ENCODE measurements at regions not wholly inside any gene's neighbourhood (a gene's known extent, or its start where the extent isn't known, plus 50 kb on each side); places are given as distances from the start of the nearest gene placed in this dataset.

DNA sequence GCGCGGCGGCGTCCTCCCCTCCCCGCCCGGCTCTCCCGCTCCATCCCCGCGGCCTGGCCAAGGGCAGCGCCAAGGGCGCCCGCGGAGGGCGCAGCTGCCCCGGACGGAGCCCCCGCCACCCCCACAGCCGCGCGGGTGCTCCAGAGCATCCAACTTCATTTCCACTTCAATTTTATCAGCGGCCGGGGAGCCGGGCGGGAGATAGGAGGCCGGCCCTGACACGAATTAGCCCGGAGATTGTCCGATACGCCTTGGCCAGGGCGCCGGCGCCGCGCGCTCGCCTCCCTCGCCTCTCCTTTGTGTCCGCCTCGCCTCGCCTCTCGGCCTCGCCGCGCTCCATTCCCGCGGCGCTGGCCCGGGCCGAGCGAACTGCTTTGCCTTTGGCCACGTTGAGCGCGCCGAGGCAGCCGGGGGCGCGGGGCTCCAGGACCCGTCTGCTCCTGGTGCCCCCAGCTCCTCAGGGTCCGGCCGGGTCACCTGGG, 129.1 kb upstream of the LHX1 start:
- Histone ChIP-seq H3K9me3 (ENCODE audit: control insufficient read depth in 1 of 2, low read length in 2 of 2) (no peaks in the 10 kb centered on the region), H3K27ac (ENCODE audit: low read length) (no peak overlapping the region), H3K4me3 (ENCODE audit: low read depth in 1 of 2, low read length in 2 of 2) (peak overlapping the region in 1 of 2 donors; percentile 31), H3K36me3 (ENCODE audit: control insufficient read depth in 1 of 2, insufficient read depth in 2 of 2, low read length in 2 of 2) (no peaks in the 10 kb centered on the region), H3K4me1 (ENCODE audit: control insufficient read depth in 1 of 2, insufficient read depth in 2 of 2, low read length in 2 of 2) (peaks cover 0 to 8% of the 10 kb centered on the region in 2 donors), H3K27me3 (ENCODE audit: low read depth, low read length) (peaks cover 15% of the 10 kb centered on the region)

DNA sequence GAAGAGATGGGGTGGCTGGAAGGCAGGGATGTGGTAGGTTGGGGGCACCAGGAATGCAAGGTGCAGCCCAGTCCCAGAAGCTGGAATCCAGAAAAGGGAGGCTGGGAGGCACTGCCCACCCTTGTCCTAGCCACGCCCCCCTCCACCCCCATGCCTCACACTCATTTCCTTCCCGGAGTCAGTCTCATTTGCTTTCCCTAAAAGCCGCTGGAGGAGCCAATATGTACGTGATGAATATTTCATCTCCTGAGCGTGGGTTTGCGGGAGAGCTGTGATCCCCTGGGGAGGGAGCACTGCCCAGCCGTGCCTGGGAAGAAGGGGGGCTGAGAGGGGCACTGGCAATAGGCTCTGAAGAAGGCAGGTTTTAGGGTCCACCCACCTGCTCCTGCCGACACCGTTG, 124.5 kb upstream of the LHX1 start:
- Histone ChIP-seq H3K27me3 (ENCODE audit: low read depth, low read length) (peaks cover 18% of the 10 kb centered on the region), H3K36me3 (ENCODE audit: control insufficient read depth in 1 of 2, insufficient read depth in 2 of 2, low read length in 2 of 2) (no peaks in the 10 kb centered on the region), H3K4me3 (ENCODE audit: low read depth in 1 of 2, low read length in 2 of 2) (no peak overlapping the region), H3K4me1 (ENCODE audit: control insufficient read depth in 1 of 2, insufficient read depth in 2 of 2, low read length in 2 of 2) (peaks cover 0 to 8% of the 10 kb centered on the region in 2 donors), H3K9me3 (ENCODE audit: control insufficient read depth in 1 of 2, low read length in 2 of 2) (no peaks in the 10 kb centered on the region), H3K27ac (ENCODE audit: low read length) (no peak overlapping the region)

DNA sequence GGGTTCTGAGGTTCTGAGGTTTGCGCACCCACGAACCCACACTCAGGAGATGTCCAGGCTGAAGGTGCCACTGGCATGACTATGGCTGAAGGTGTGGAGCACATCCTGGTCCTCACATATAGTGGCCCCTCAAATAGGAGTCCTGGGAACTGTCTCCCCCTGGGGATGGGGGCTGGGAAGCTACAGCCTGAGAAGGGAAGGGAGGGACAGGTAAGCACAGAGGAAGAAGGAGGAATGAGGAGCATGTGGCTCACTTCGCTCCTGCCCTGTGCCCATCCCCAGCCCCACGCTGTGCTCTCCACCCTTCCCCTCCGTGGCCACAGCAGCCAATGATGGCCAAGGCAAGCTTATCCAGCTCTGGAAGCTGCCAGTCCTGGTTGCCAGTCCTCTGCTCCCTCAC, 123.9 kb upstream of the LHX1 start:
- H3K9me3 ChIP-seq (ENCODE audit: control insufficient read depth in 1 of 2, low read length in 2 of 2), result no peaks in the 10 kb centered on the region
- H3K4me1 ChIP-seq (ENCODE audit: control insufficient read depth in 1 of 2, insufficient read depth in 2 of 2, low read length in 2 of 2), result peaks cover 0 to 3% of the 10 kb centered on the region in 2 donors
- no peaks in the 10 kb centered on the region for H3K36me3 ChIP-seq (ENCODE audit: control insufficient read depth in 1 of 2, insufficient read depth in 2 of 2, low read length in 2 of 2)
- peaks cover 18% of the 10 kb centered on the region for H3K27me3 ChIP-seq (ENCODE audit: low read depth, low read length)
- H3K4me3 ChIP-seq (ENCODE audit: low read depth in 1 of 2, low read length in 2 of 2), result no peak overlapping the region
- no peak overlapping the region for H3K27ac ChIP-seq (ENCODE audit: low read length)

DNA sequence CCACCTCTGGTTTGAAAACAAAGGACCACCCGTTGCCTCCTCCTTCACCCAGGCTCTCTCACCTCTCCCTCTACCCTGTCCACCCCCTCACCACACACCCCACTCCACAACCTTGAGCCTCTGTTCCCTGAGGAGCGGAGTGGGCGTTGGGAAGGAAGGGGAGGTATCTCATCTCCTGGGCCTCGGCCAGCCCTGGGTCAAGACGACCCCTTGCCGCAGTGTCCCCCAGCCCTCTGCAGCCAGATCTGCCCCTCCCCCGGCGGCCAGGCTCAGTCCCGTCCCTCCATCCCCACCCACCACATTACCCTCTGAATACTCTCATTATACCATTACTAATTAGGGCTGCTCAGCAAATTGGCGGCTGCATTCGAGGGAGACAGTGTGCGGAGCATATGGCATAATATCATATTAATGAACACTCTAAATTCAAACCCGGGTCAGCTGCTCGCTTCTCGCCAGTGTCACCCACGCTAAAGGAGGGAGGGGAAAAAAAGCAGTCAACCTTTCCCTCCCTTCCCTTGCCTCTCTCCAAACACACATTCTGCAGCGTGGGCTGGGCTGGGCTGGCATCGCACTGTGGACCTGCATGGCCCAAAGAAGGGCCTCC, 123.2 kb upstream of the LHX1 start:
- H3K9me3 ChIP-seq (ENCODE audit: control insufficient read depth in 1 of 2, low read length in 2 of 2), result no peaks in the 10 kb centered on the region
- no peaks in the 10 kb centered on the region for H3K4me1 ChIP-seq (ENCODE audit: control insufficient read depth in 1 of 2, insufficient read depth in 2 of 2, low read length in 2 of 2)
- H3K27me3 ChIP-seq (ENCODE audit: low read depth, low read length), result peaks cover 18% of the 10 kb centered on the region
- H3K4me3 ChIP-seq (ENCODE audit: low read depth in 1 of 2, low read length in 2 of 2), result no peak overlapping the region
- H3K27ac ChIP-seq (ENCODE audit: low read length), result no peak overlapping the region
- H3K36me3 ChIP-seq (ENCODE audit: control insufficient read depth in 1 of 2, insufficient read depth in 2 of 2, low read length in 2 of 2), result no peaks in the 10 kb centered on the region

DNA sequence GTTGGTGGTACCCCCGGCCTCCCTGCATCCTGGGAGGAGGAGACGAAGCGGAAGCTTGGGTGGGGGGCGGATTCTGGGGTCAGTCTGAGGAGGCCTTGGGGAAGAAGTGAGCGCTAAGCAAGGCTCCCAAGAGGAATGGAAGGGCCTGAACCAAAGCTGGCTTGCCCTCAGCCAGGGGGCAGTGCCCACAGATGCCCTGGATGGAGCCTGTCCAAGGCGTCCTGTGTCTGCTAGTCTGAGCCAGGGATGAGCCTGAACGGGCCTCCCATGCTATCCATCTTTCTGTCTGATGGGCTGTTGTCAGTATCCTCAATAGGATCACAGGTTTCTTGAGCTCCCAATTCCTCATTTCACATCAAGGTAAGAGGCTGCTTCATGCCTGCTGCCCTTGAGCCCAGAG, 122.3 kb upstream of the LHX1 start:
- no peak overlapping the region for H3K27ac ChIP-seq (ENCODE audit: low read length)
- no peaks in the 10 kb centered on the region for H3K4me1 ChIP-seq (ENCODE audit: control insufficient read depth in 1 of 2, insufficient read depth in 2 of 2, low read length in 2 of 2)
- H3K4me3 ChIP-seq (ENCODE audit: low read depth in 1 of 2, low read length in 2 of 2), result no peak overlapping the region
- peaks cover 18% of the 10 kb centered on the region for H3K27me3 ChIP-seq (ENCODE audit: low read depth, low read length)
- H3K9me3 ChIP-seq (ENCODE audit: control insufficient read depth in 1 of 2, low read length in 2 of 2), result no peaks in the 10 kb centered on the region
- no peaks in the 10 kb centered on the region for H3K36me3 ChIP-seq (ENCODE audit: control insufficient read depth in 1 of 2, insufficient read depth in 2 of 2, low read length in 2 of 2)

DNA sequence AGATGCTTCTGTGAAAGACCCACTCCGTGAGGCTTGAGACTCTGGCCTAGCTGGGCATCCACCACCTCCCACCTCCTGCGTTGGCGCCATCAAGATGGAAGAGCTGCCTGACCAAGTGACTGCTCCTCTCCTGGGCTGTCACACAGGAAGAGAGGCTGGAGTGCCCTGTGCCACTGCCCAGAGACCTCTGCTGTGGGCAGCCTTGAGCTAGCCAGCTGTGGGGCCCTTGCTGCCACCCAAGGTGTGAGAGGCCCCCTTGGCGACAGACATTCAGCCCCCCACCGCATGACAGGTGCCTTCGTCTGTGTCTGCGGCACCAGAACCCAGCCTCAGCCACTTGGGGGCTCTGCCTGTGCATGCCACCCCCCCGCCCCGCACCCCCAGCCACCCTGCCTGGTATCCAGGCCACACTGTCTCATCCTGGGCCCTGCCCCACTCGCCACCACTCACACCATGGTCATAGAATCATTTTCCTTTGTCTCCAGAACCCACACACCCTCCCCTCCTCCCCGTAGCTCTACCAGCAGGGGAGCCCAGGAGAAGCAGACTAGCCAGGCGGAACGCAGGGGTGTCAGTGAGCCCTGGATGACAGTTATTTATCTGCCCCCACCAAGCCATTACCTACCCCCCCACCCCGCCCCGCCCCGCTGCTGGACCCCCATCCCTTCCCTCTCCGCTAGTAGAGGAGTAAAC, 120.9 kb upstream of the LHX1 start:
- Histone ChIP-seq H3K4me1 (ENCODE audit: control insufficient read depth in 1 of 2, insufficient read depth in 2 of 2, low read length in 2 of 2) (no peaks in the 10 kb centered on the region), H3K9me3 (ENCODE audit: control insufficient read depth in 1 of 2, low read length in 2 of 2) (no peaks in the 10 kb centered on the region), H3K4me3 (ENCODE audit: low read depth in 1 of 2, low read length in 2 of 2) (no peak overlapping the region), H3K27me3 (ENCODE audit: low read depth, low read length) (peaks cover 15% of the 10 kb centered on the region), H3K27ac (ENCODE audit: low read length) (no peak overlapping the region), H3K36me3 (ENCODE audit: control insufficient read depth in 1 of 2, insufficient read depth in 2 of 2, low read length in 2 of 2) (no peaks in the 10 kb centered on the region)

DNA sequence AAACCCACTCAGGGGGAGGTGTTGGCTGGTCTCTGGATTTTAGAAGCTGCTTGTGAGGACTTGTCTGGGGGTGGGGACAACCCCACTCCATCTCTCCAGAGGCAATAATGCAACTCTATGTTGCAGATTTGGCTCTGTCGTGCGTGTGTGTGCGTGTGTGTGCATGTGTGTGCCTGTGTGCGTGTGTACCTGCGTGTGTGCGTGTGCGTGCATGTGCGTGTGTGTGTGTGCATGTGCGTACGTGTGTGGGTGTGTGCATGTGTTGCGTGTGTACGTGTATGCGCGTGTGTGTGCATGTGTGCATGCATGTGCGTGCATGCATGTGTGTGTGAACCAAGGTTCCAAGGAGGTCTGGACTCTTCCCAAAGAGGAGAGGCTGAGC, 120.4 kb upstream of the LHX1 start:
- H3K27ac ChIP-seq (ENCODE audit: low read length), result no peak overlapping the region
- peaks cover 14% of the 10 kb centered on the region for H3K27me3 ChIP-seq (ENCODE audit: low read depth, low read length)
- no peaks in the 10 kb centered on the region for H3K36me3 ChIP-seq (ENCODE audit: control insufficient read depth in 1 of 2, insufficient read depth in 2 of 2, low read length in 2 of 2)
- no peaks in the 10 kb centered on the region for H3K4me1 ChIP-seq (ENCODE audit: control insufficient read depth in 1 of 2, insufficient read depth in 2 of 2, low read length in 2 of 2)
- H3K9me3 ChIP-seq (ENCODE audit: control insufficient read depth in 1 of 2, low read length in 2 of 2), result no peaks in the 10 kb centered on the region
- H3K4me3 ChIP-seq (ENCODE audit: low read depth in 1 of 2, low read length in 2 of 2), result no peak overlapping the region

DNA sequence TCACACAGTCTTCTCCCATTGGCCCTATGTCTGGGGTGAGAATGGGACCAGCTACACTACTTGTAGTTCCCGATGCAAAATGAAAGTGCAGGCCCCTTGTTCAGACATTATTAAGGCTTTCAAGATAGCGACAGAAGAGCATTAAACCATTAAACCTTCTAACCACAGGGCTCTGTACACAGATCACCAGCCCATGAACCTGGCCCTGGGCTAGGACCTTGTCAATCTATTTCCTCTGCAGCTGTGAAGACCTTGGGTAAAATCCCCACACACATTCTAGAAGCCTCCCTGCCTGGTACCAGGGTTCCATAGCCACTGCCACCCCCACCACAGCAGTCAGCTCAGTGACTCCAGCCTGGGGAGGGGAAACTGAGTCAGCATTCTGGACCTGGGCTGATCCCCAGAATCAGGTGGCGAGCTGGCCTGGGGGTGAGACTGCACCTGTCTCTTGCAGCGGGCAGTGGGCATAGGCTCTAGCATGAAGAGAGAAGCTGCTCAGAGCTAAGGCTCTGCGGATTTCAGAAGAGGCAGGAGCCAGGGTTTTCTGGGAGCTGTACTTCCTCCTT, 119.7 kb upstream of the LHX1 start:
- H3K27me3 ChIP-seq (ENCODE audit: low read depth, low read length), result peaks cover 7% of the 10 kb centered on the region
- no peaks in the 10 kb centered on the region for H3K36me3 ChIP-seq (ENCODE audit: control insufficient read depth in 1 of 2, insufficient read depth in 2 of 2, low read length in 2 of 2)
- no peaks in the 10 kb centered on the region for H3K9me3 ChIP-seq (ENCODE audit: control insufficient read depth in 1 of 2, low read length in 2 of 2)
- no peak overlapping the region for H3K4me3 ChIP-seq (ENCODE audit: low read depth in 1 of 2, low read length in 2 of 2)
- no peaks in the 10 kb centered on the region for H3K4me1 ChIP-seq (ENCODE audit: control insufficient read depth in 1 of 2, insufficient read depth in 2 of 2, low read length in 2 of 2)
- no peak overlapping the region for H3K27ac ChIP-seq (ENCODE audit: low read length)

DNA sequence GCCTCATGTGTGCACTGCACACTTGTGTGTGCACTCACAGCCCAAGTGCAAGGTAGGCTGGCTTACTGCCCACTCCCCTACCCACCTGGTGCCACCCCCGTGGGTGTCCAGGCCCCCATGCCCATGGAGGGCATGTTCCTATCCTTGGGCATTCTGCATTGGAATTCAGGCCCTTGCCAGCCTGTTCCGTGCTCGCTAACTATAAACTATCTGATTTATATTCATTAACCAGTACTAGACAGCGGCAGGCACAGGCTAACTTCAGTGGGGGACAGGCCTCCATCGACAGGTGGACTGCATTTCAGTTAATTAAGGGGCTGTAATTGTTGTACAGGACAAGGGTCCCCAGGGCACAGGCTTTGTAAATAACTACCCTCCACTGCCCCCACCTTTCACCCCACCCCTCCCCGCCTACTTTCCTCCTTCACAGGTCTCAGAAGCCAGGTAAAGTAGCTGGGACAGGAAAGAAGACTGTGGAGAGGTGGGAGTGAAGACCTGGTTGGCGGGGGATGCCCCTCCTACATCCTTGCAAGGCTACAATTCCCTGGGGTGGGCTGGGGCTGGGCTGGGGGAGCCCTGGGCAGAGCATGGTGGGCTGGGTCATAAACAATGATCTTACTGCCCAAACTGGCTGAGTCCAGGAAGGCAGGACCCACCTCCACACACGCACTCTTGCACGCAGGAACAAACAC, 119.0 kb upstream of the LHX1 start:
- H3K27ac ChIP-seq (ENCODE audit: low read length), result no peak overlapping the region
- H3K27me3 ChIP-seq (ENCODE audit: low read depth, low read length), result peaks cover 6% of the 10 kb centered on the region
- no peaks in the 10 kb centered on the region for H3K36me3 ChIP-seq (ENCODE audit: control insufficient read depth in 1 of 2, insufficient read depth in 2 of 2, low read length in 2 of 2)
- H3K9me3 ChIP-seq (ENCODE audit: control insufficient read depth in 1 of 2, low read length in 2 of 2), result no peaks in the 10 kb centered on the region
- H3K4me3 ChIP-seq (ENCODE audit: low read depth in 1 of 2, low read length in 2 of 2), result no peak overlapping the region
- no peaks in the 10 kb centered on the region for H3K4me1 ChIP-seq (ENCODE audit: control insufficient read depth in 1 of 2, insufficient read depth in 2 of 2, low read length in 2 of 2)

DNA sequence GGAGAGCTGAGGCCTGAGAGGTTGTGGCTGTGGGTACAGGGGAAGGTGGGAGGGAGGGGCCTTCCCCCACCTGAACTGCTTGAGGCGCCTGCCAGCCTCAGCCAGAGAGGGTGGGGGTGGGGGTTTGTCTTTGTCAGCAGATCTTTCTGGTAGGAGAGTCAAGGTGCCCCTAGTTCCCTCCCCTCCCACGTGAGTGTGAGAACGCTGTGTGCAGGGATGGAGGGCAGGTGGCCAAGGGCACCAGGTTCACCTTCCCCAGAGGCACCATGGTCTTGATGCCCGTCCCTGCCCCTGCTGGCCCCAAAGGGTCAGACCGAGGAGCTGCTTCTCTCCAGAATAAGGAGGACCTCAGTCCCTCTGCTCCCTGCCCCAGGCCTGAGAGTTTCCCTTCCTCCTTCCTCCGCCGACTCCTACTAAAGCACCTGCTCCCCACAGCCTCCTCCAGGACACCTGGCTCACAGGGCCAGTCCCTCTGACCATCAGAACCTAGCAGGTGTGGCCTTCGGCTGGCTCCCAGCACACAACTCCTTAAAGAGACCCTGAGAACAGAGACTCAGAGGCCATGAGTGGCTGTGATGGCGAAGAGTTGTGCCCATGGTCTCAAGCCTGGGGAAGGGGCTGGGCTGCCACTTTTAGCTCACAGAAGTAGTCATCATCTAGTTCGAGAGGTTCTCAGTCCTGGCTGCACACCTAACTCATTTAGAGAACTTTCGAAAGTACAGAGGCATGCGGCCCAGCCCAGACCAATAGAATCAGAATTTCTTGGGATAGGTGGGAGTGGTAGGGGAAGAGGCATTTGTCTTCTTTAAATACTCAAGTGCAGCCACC, 113.2 kb upstream of the LHX1 start:
- Histone ChIP-seq H3K27ac (ENCODE audit: low read length) (no peak overlapping the region), H3K4me3 (ENCODE audit: low read depth in 1 of 2, low read length in 2 of 2) (no peak overlapping the region), H3K4me1 (ENCODE audit: control insufficient read depth in 1 of 2, insufficient read depth in 2 of 2, low read length in 2 of 2) (no peaks in the 10 kb centered on the region), H3K27me3 (ENCODE audit: low read depth, low read length) (peaks cover 18% of the 10 kb centered on the region), H3K9me3 (ENCODE audit: control insufficient read depth in 1 of 2, low read length in 2 of 2) (no peaks in the 10 kb centered on the region), H3K36me3 (ENCODE audit: control insufficient read depth in 1 of 2, insufficient read depth in 2 of 2, low read length in 2 of 2) (no peaks in the 10 kb centered on the region)

DNA sequence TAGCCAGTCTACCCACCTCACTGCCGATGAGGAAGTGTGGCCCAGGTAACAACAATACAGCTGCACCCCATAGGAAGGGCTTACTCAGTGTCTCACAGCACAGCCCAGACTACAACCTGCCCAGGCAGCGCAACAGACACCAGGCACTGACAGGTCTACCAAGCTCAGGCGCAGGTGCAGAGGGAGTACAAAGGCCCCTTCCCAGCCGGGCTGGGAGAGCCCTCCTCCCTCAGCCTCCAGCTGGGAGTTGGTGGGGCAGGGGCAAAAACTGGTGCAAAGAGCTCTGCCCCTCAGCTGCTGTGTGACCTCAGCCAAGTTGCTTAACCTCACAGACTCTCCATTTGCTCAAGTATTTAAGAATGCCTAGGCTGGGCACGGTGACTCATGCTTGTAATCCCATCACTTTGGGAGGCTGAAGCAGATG, 112.6 kb upstream of the LHX1 start:
- Histone ChIP-seq H3K9me3 (ENCODE audit: control insufficient read depth in 1 of 2, low read length in 2 of 2) (no peaks in the 10 kb centered on the region), H3K4me1 (ENCODE audit: control insufficient read depth in 1 of 2, insufficient read depth in 2 of 2, low read length in 2 of 2) (no peaks in the 10 kb centered on the region), H3K27ac (ENCODE audit: low read length) (no peak overlapping the region), H3K27me3 (ENCODE audit: low read depth, low read length) (peaks cover 18% of the 10 kb centered on the region), H3K4me3 (ENCODE audit: low read depth in 1 of 2, low read length in 2 of 2) (no peak overlapping the region), H3K36me3 (ENCODE audit: control insufficient read depth in 1 of 2, insufficient read depth in 2 of 2, low read length in 2 of 2) (no peaks in the 10 kb centered on the region)

Data from muscle layer of duodenum (tissue), 2 donors.